ENCODE measurements at regions not wholly inside any gene's neighbourhood (a gene's known extent, or its start where the extent isn't known, plus 50 kb on each side); places are given as distances from the start of the nearest gene placed in this dataset.

DNA sequence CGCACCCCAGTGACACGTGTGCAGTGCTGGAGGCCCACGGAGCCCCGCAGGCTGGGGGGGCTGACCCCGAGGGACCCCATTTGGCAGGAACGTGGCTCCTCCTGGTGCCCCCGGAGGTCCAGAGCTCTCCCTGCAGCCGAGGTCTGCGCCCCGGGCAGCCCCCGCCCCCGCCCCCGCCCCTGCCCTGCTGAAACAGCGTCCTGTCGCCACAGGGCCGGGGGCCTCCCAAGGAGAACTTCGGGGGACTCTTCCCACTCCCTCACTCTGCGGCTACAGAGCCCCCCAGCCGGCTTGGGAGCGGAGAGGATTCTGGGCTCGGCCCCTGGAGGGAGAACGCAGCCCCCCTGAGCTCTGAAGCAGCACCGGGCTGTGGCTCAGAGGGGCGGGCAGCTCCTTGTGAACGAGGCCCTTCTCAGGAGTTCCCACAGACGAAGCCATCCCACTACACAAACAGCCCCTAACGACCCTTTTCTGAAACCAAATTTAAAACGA, 115.2 kb downstream of the DLL1 start:
- Mint-ChIP-seq H3K4me1 (ENCODE audit: unreplicated experiment) (no peaks in the 10 kb centered on the region), H3K27ac (ENCODE audit: unreplicated experiment) (no peak overlapping the region), H3K4me3 (ENCODE audit: unreplicated experiment) (no peak overlapping the region), H3K27me3 (ENCODE audit: unreplicated experiment) (no peaks in the 10 kb centered on the region), H3K9me3 (ENCODE audit: unreplicated experiment) (peaks cover 10% of the 10 kb centered on the region), H3K36me3 (ENCODE audit: unreplicated experiment) (peaks cover 3% of the 10 kb centered on the region)
- TF ChIP-seq, protein P1, sequence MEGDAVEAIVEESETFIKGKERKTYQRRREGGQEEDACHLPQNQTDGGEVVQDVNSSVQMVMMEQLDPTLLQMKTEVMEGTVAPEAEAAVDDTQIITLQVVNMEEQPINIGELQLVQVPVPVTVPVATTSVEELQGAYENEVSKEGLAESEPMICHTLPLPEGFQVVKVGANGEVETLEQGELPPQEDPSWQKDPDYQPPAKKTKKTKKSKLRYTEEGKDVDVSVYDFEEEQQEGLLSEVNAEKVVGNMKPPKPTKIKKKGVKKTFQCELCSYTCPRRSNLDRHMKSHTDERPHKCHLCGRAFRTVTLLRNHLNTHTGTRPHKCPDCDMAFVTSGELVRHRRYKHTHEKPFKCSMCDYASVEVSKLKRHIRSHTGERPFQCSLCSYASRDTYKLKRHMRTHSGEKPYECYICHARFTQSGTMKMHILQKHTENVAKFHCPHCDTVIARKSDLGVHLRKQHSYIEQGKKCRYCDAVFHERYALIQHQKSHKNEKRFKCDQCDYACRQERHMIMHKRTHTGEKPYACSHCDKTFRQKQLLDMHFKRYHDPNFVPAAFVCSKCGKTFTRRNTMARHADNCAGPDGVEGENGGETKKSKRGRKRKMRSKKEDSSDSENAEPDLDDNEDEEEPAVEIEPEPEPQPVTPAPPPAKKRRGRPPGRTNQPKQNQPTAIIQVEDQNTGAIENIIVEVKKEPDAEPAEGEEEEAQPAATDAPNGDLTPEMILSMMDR (IDR thresholded peaks at IDR 0.05): no peak
- DNase-seq (ENCODE audit: extremely low spot score, unreplicated experiment): peak; percentile 74

DNA sequence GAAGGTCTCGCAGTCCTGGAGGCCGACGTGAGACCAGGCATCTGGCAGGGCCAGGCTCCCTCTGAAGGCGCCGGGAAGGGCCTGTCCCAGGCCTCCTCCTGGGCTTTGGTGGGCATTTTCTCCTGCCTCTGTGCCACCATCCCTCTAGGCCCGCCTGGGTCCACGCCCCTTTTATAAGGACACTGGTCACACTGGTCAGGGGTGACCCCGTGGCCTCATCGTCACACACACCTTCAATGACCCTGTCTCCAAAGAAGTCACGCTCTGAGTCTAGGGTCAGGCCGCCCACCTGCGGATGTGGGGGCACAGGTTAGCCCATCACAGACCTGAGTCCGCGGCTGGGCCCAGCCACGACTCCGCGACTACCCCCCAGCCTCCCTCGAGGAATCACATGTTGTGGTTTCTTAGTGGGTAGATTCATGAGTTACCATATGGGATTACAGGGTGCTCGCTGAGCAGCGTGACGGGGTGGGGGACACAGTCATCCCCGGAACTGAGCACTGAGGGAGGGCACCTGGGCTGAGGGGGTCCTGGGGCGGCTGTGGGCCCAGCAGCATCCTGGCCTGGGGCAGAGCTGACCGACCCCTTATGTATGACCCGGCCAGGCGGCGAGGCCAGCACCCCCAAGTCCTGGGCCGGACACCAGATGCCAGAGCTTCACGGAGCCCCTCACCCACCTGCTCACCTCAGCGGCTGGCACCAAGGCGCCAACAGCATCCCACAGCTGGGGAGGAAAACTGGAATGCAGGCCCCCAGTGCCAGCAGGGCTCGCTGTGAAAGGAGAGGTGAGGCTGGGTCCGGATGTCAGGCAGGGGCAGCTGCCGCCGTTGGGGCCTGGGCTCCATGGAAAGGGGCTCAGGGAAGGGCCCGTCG, 115.9 kb downstream of the DLL1 start:
- peak; percentile 77 for DNase-seq (ENCODE audit: extremely low spot score, unreplicated experiment)
- TF ChIP-seq, protein P1 (IDR thresholded peaks at IDR 0.05): no peak
- Mint-ChIP-seq H3K9me3 (ENCODE audit: unreplicated experiment) (peaks cover 10% of the 10 kb centered on the region), H3K27me3 (ENCODE audit: unreplicated experiment) (no peaks in the 10 kb centered on the region), H3K4me1 (ENCODE audit: unreplicated experiment) (no peaks in the 10 kb centered on the region), H3K36me3 (ENCODE audit: unreplicated experiment) (peaks cover 3% of the 10 kb centered on the region), H3K4me3 (ENCODE audit: unreplicated experiment) (no peak overlapping the region), H3K27ac (ENCODE audit: unreplicated experiment) (no peak overlapping the region)

DNA sequence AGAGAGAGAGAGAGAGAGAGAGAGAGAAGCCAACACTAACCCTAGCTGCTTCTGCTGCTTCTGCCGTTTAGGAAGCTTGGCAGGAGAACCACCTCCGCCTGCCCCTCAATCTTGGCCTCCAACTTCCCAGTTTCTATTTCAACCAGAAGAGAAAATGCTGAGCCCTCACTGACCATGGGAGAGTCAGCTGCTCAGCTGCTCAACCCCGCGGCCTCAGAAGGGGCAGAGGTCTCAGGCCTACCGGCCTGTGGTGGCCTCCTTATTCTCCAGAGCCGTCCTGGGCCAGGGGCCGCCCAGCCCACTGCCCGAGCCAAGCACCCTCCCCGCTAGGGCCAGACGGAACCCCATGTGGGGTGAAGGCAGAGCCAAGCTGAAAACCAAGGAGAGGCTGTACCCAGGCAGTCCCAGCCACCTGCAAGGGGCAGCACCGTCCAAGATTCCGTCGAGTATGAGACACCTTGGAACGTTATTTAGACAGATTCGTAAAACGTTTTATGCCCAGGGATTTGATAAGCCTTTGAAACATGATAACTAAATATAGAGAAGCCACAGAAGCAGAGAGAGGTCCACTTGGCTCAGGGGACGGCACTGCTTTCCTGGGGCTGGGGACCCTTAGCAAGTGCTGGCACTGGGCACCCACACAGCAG, 116.6 kb downstream of the DLL1 start:
- H3K9me3 Mint-ChIP-seq (ENCODE audit: unreplicated experiment): peaks cover 10% of the 10 kb centered on the region
- TF ChIP-seq, protein P1 (IDR thresholded peaks at IDR 0.05): no peak
- H3K4me3 Mint-ChIP-seq (ENCODE audit: unreplicated experiment): no peak overlapping the region
- DNase-seq (ENCODE audit: extremely low spot score, unreplicated experiment): peak; percentile 76
- H3K27me3 Mint-ChIP-seq (ENCODE audit: unreplicated experiment): no peaks in the 10 kb centered on the region
- peaks cover 3% of the 10 kb centered on the region for H3K36me3 Mint-ChIP-seq (ENCODE audit: unreplicated experiment)
- H3K4me1 Mint-ChIP-seq (ENCODE audit: unreplicated experiment): no peaks in the 10 kb centered on the region
- H3K27ac Mint-ChIP-seq (ENCODE audit: unreplicated experiment): no peak overlapping the region

DNA sequence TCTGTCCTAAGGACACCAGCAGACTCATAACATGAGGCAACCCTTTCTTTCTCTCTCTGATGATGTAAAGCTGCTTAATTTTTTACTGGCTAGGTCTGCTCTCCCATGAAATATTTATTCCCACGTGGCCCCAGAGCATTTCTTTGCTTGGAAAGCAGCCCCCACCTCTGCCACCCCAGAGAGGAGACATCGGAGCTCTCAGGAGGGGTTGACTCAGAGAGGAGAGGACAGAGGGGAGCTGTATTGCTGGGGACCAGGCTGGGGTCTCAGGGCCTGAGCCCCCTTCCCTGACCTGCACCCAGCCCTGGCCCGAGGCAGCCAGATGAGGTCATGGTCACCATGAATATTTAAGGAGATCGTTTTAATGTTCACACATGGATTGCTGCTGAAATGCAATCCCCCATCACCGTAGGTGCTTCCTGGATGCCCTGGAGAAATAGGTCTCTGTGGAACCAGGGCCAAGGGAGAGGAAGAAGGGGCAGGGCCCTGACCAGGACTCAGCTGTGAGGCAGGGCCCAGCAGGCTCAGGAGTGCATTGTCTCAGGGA, 117.5 kb downstream of the DLL1 start:
- DNase-seq (ENCODE audit: extremely low spot score, unreplicated experiment): peak; percentile 51
- Mint-ChIP-seq H3K27me3 (ENCODE audit: unreplicated experiment) (no peaks in the 10 kb centered on the region), H3K36me3 (ENCODE audit: unreplicated experiment) (peaks cover 3% of the 10 kb centered on the region), H3K4me1 (ENCODE audit: unreplicated experiment) (no peaks in the 10 kb centered on the region), H3K4me3 (ENCODE audit: unreplicated experiment) (no peak overlapping the region), H3K27ac (ENCODE audit: unreplicated experiment) (no peak overlapping the region), H3K9me3 (ENCODE audit: unreplicated experiment) (peaks cover 10% of the 10 kb centered on the region)
- TF ChIP-seq, protein P1 (IDR thresholded peaks at IDR 0.05): no peak

DNA sequence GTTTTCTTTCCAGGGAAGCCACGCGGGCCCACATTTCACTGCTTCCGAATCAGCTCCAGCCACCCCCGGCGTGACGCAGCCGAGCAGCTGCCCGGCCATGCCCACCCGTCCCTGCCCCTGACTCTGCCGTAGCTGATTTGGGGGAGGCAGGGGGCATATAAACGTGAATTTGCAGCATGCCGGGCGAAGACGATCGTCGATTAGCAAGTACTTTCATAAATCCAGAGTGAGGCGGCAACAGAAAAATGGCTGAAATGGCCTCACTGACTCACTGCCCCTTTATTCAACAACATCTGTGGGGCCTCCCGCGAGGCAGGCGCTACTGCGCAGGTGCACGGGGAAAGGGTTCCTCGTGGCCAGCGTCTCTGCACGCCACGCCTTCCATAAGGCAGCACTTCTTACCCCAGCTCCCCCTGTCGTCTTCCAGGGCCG, 118.0 kb downstream of the DLL1 start:
- TF ChIP-seq, protein P1 (IDR thresholded peaks at IDR 0.05): no peak
- Mint-ChIP-seq H3K9me3 (ENCODE audit: unreplicated experiment) (peaks cover 10% of the 10 kb centered on the region), H3K27me3 (ENCODE audit: unreplicated experiment) (no peaks in the 10 kb centered on the region), H3K27ac (ENCODE audit: unreplicated experiment) (no peak overlapping the region), H3K36me3 (ENCODE audit: unreplicated experiment) (peaks cover 3% of the 10 kb centered on the region), H3K4me1 (ENCODE audit: unreplicated experiment) (no peaks in the 10 kb centered on the region), H3K4me3 (ENCODE audit: unreplicated experiment) (no peak overlapping the region)
- DNase-seq (ENCODE audit: extremely low spot score, unreplicated experiment): peak; percentile 70

Measured in osteocyte (in vitro differentiated cells).